ENCODE measurements at regions not wholly inside any gene's neighbourhood (a gene's known extent, or its start where the extent isn't known, plus 50 kb on each side); places are given as distances from the start of the nearest gene placed in this dataset.

- DNase-seq, result no peak
Observed at GRCh38 chr6:94511502-94512088, 1065.7 kb upstream of the MANEA start.

GRCh38 chr6:94510877-94511276, 1066.5 kb upstream of the MANEA start:
- DNase-seq, result no peak

- no peak for DNase-seq
Observed at GRCh38 chr6:94501516-94501915, 1075.8 kb upstream of the MANEA start.

- no peak for DNase-seq
Observed at GRCh38 chr6:94498099-94498498, 1078.7 kb upstream of the EPHA7 start.

- DNase-seq, result no peak
Observed at GRCh38 chr6:94494500-94494899, 1075.1 kb upstream of the EPHA7 start.

- DNase-seq, result no peak
Observed at GRCh38 chr6:94487371-94487770, 1068.0 kb upstream of the EPHA7 start.

- DNase-seq, result peak; percentile 90
Observed at GRCh38 chr6:94478133-94479005, 1059.0 kb upstream of the EPHA7 start.

- DNase-seq, result no peak
Observed at GRCh38 chr6:94468830-94469229, 1049.5 kb upstream of the EPHA7 start.

- no peak for DNase-seq
Observed at GRCh38 chr6:94464018-94464510, 1044.7 kb upstream of the EPHA7 start.

- no peak for DNase-seq
Observed at GRCh38 chr6:94463306-94463705, 1043.9 kb upstream of the EPHA7 start.

GRCh38 chr6:94462231-94462630, 1042.9 kb upstream of the EPHA7 start:
- no peak for DNase-seq

GRCh38 chr6:94456266-94456665, 1036.9 kb upstream of the EPHA7 start:
- DNase-seq, result no peak

- DNase-seq, result no peak
Observed at GRCh38 chr6:94454231-94454630, 1034.9 kb upstream of the EPHA7 start.

GRCh38 chr6:94446120-94446519, 1026.8 kb upstream of the EPHA7 start:
- no peak for DNase-seq

- DNase-seq, result no peak
Observed at GRCh38 chr6:94443701-94444100, 1024.3 kb upstream of the EPHA7 start.

- DNase-seq, result no peak
Observed at GRCh38 chr6:94424692-94425091, 1005.3 kb upstream of the EPHA7 start.

GRCh38 chr6:94417363-94417762, 998.0 kb upstream of the EPHA7 start:
- DNase-seq, result no peak

GRCh38 chr6:94414041-94414440, 994.7 kb upstream of the EPHA7 start:
- no peak for DNase-seq

GRCh38 chr6:94401311-94401710, 982.0 kb upstream of the EPHA7 start:
- no peak for DNase-seq

GRCh38 chr6:94394822-94395221, 975.5 kb upstream of the EPHA7 start:
- DNase-seq, result no peak

GRCh38 chr6:94389218-94389617, 969.9 kb upstream of the EPHA7 start:
- no peak for DNase-seq

GRCh38 chr6:94377835-94378234, 958.5 kb upstream of the EPHA7 start:
- no peak for DNase-seq

GRCh38 chr6:94376876-94377275, 957.5 kb upstream of the EPHA7 start:
- no peak for DNase-seq

GRCh38 chr6:94372229-94372628, 952.9 kb upstream of the EPHA7 start:
- peak; percentile 27 for DNase-seq

All from NCI-H2081 treated with DMSO at 0.1 percent for 48 hours (cell line).